ENCODE measurements at regions not wholly inside any gene's neighbourhood (a gene's known extent, or its start where the extent isn't known, plus 50 kb on each side); places are given as distances from the start of the nearest gene placed in this dataset.

DNA sequence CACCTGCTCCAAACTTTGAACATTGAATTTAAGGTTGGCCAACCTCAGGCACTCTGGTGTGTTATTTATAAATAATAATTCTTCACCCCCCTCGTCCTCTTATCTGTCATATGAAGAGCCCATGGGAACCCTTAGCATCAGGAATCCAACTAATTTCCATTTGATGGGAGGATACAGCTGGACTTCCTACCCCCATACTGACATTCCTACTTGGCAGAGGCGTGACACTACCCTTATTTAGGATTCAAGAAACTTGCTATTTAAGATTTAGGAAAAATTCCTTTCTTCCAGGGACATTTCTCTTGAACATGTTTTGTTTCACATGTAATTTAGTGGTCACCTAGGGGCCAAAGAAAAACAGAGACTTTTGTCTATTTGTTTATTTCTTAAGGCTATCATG lies 171.9 kb upstream of the NRP1 start:
- H3K4me2 ChIP-seq (ENCODE audit: low read length), result no peak overlapping the region
- H3K27me3 ChIP-seq (ENCODE audit: control insufficient read depth, low read length), result no peaks in the 10 kb centered on the region
- H3K79me2 ChIP-seq (ENCODE audit: control insufficient read depth, low read length), result no peaks in the 10 kb centered on the region
- no peaks in the 10 kb centered on the region for H4K20me1 ChIP-seq (ENCODE audit: control insufficient read depth, insufficient read depth, low read depth, low read length)
- no peak overlapping the region for H3K27ac ChIP-seq (ENCODE audit: low read depth, low read length)
- no peak overlapping the region for H3K4me3 ChIP-seq (ENCODE audit: low read length)
- H3K9me2 ChIP-seq (replicated peaks; ENCODE audit: control insufficient read depth, low read length), result no peaks in the 10 kb centered on the region
- no peaks in the 10 kb centered on the region for H3K9me3 ChIP-seq (ENCODE audit: control insufficient read depth, insufficient read depth, low read length)
- H3K36me3 ChIP-seq (ENCODE audit: control insufficient read depth, low read length), result no peaks in the 10 kb centered on the region
- H3K4me1 ChIP-seq (ENCODE audit: control insufficient read depth, low read length), result no peaks in the 10 kb centered on the region
- TF ChIP-seq, protein P1, sequence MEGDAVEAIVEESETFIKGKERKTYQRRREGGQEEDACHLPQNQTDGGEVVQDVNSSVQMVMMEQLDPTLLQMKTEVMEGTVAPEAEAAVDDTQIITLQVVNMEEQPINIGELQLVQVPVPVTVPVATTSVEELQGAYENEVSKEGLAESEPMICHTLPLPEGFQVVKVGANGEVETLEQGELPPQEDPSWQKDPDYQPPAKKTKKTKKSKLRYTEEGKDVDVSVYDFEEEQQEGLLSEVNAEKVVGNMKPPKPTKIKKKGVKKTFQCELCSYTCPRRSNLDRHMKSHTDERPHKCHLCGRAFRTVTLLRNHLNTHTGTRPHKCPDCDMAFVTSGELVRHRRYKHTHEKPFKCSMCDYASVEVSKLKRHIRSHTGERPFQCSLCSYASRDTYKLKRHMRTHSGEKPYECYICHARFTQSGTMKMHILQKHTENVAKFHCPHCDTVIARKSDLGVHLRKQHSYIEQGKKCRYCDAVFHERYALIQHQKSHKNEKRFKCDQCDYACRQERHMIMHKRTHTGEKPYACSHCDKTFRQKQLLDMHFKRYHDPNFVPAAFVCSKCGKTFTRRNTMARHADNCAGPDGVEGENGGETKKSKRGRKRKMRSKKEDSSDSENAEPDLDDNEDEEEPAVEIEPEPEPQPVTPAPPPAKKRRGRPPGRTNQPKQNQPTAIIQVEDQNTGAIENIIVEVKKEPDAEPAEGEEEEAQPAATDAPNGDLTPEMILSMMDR (IDR thresholded peaks at IDR 0.05; ENCODE audit: low read depth, low read length, poor library complexity, severe bottlenecking), result no peak
- no peak for TF ChIP-seq EZH2phosphoT487 (IDR thresholded peaks at IDR 0.05; ENCODE audit: borderline replicate concordance, low read length)
- no peaks in the 10 kb centered on the region for H3F3A ChIP-seq (ENCODE audit: control insufficient read depth, insufficient read depth)

DNA sequence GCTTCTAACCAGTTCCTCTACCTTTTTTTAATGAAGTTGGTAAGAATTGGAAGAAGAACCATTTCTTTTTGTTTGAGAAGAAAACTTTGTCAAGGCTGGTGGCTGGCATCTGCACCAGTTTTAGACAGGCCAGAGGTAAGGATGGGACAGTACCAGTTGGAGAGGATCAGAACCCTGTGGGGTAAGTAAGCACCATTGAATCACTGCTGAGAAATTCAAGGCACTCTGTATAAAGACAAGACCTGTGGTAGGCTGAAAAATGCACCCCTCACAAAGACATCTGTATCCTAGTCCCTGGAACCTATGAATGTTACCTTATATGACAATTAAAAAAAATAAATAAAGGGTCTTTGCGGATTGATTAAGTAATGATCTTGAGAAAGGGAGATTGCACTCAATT lies 166.7 kb upstream of the NRP1 start:
- Histone ChIP-seq H3K4me2 (ENCODE audit: low read length) (no peak overlapping the region), H3K4me1 (ENCODE audit: control insufficient read depth, low read length) (no peaks in the 10 kb centered on the region), H3K79me2 (ENCODE audit: control insufficient read depth, low read length) (no peaks in the 10 kb centered on the region), H4K20me1 (ENCODE audit: control insufficient read depth, insufficient read depth, low read depth, low read length) (no peaks in the 10 kb centered on the region), H3F3A (ENCODE audit: control insufficient read depth, insufficient read depth) (no peaks in the 10 kb centered on the region), H3K27ac (ENCODE audit: low read depth, low read length) (no peak overlapping the region), H3K9me3 (ENCODE audit: control insufficient read depth, insufficient read depth, low read length) (no peaks in the 10 kb centered on the region), H3K36me3 (ENCODE audit: control insufficient read depth, low read length) (no peaks in the 10 kb centered on the region), H3K4me3 (ENCODE audit: low read length) (no peak overlapping the region), H3K27me3 (ENCODE audit: control insufficient read depth, low read length) (no peaks in the 10 kb centered on the region), H3K9me2 (replicated peaks; ENCODE audit: control insufficient read depth, low read length) (no peaks in the 10 kb centered on the region)
- no peak for TF ChIP-seq EZH2phosphoT487 (IDR thresholded peaks at IDR 0.05; ENCODE audit: borderline replicate concordance, low read length)
- TF ChIP-seq, protein P1 (IDR thresholded peaks at IDR 0.05; ENCODE audit: low read depth, low read length, poor library complexity, severe bottlenecking), result no peak

DNA sequence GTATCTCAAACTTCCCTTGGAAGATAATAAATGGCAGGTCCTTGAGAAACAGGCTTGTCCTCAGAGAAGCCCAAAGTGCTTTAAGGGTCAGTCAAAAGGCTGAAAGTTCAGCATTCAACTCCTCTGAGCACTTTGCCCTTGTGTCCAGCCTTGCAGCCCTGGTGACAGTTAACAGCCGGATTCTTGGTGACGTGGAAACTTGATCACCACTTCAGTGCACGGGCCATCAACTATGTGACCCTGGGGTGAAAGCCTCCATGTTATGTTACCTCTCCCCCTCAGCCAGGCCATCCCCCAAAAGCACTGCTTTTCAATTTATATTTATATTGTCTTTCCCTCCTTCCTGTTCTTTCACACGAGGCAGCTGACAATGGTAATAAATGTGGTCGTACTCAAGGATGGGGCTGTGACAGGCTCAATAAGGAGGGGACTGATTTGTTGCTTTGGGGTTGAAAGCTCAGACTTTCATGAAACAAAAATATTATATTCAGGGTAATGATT lies 164.0 kb upstream of the NRP1 start:
- no peaks in the 10 kb centered on the region for H3K9me2 ChIP-seq (replicated peaks; ENCODE audit: control insufficient read depth, low read length)

More for the DNA sequence above, 164.0 kb upstream of the NRP1 start:
- H3K4me3 ChIP-seq (ENCODE audit: low read length), result no peak overlapping the region
- H3K36me3 ChIP-seq (ENCODE audit: control insufficient read depth, low read length), result no peaks in the 10 kb centered on the region
- H3K9me3 ChIP-seq (ENCODE audit: control insufficient read depth, insufficient read depth, low read length), result no peaks in the 10 kb centered on the region
- no peaks in the 10 kb centered on the region for H3F3A ChIP-seq (ENCODE audit: control insufficient read depth, insufficient read depth)
- H3K27ac ChIP-seq (ENCODE audit: low read depth, low read length), result no peak overlapping the region
- no peaks in the 10 kb centered on the region for H3K79me2 ChIP-seq (ENCODE audit: control insufficient read depth, low read length)
- no peaks in the 10 kb centered on the region for H3K4me1 ChIP-seq (ENCODE audit: control insufficient read depth, low read length)
- no peak overlapping the region for H3K4me2 ChIP-seq (ENCODE audit: low read length)
- H3K27me3 ChIP-seq (ENCODE audit: control insufficient read depth, low read length), result no peaks in the 10 kb centered on the region
- H4K20me1 ChIP-seq (ENCODE audit: control insufficient read depth, insufficient read depth, low read depth, low read length), result no peaks in the 10 kb centered on the region
- no peak for TF ChIP-seq EZH2phosphoT487 (IDR thresholded peaks at IDR 0.05; ENCODE audit: borderline replicate concordance, low read length)
- TF ChIP-seq, protein P1 (IDR thresholded peaks at IDR 0.05; ENCODE audit: low read depth, low read length, poor library complexity, severe bottlenecking), result no peak
